Pancreas (tissue), 10 donors: ENCODE measurements at regions not wholly inside any gene's neighbourhood (a gene's known extent, or its start where the extent isn't known, plus 50 kb on each side); places are given as distances from the start of the nearest gene placed in this dataset.

Experiments
- ATAC-seq, 4 donors: fragments of 200-7000 bp; cut with Tn5 transposase; one replicate each; pipeline versions ENCODE4 v1.8.0 to v1.9.1; 2020; ENCODE audit warnings: mild to moderate bottlenecking in 4 of 4, moderate library complexity in 4 of 4
- DNase-seq, 6 donors: peaks; one replicate each; pipeline ENCODE4 v3.0.0-alpha.2; 2020
- FAIRE-seq: peaks from 2 replicates; lab custom pipeline; 2012; peaks lifted over from hg19 to GRCh38; lab: Jason Lieb, UNC
- H3K27ac ChIP-seq, 4 donors: fragments of 200-600 bp; sonication (generic); 1 replicate in 3 of 4; 2 replicates in 1 of 4; pipeline versions ENCODE4 v1.5.0 to v1.8.0; 2020
- H3K27me3 ChIP-seq, 4 donors: fragments of 200-600 bp; one replicate each; pipeline ENCODE4 v1.8.0; 2021
- H3K36me3 ChIP-seq, 3 donors: fragments of 200-600 bp; sonication (generic) in 1 of 3; one replicate each; pipeline versions ENCODE4 v1.5.0 to v1.8.0; 2020 to 2021
- H3K4me1 ChIP-seq, 3 donors: fragments of 200-600 bp; one replicate each; pipeline ENCODE4 v1.8.0; 2021
- H3K4me3 ChIP-seq, 4 donors: fragments of 200-600 bp; sonication (generic) in 2 of 4; one replicate each; pipeline versions ENCODE4 v1.5.0 to v1.8.0; 2020 to 2021
- H3K9me3 ChIP-seq, 4 donors: fragments of 200-600 bp; one replicate each; pipeline ENCODE4 v1.8.0; 2021
- CTCF ChIP-seq, 4 donors: fragments of 200-600 bp; sonication (generic) in 3 of 4; IDR thresholded peaks; one replicate each; pipeline versions ENCODE4 v1.5.0 to v1.8.0; 2021; ENCODE audit warnings: antibody characterized with exemption in 4 of 4
- WGBS, 2 donors: extraction: QIAGEN DNeasy Blood & Tissue Kit; methylation state at CpG; one replicate each; pipeline ENCODE4 v1.1.7; 2013; 5-methylcytosine and 5-hydroxymethylcytosine counted together
- intact Hi-C, 3 donors: fragments of 100-400 bp; cut with DNase I; formaldehyde crosslinking; loops; one replicate each; pipeline versions ENCODE4 v1.11.1 to v1.14.2; 2022
- donor health status: healthy with polysubstance abuse.
- donor health status: DM: no; HTN: no; CAD: no; lungs with moderate emphysema.
- donor health status: DM: no; HTN: no; CAD: no.
- donor health status: control.
- donor health status: control.
- donor health status: Bipolar disorder and iron deficiency.
- donor health status: DM: yes; HTN: yes; CAD: no.
- donor health status: DM: no; HTN: no; CAD: no.
- donor health status: DM: no; HTN: no; CAD: no.
- donor health status: DM: yes; HTN: yes; CAD: no.

GRCh38 chr20:60950561-60950960, 301.5 kb upstream of the CDH4 start:
- FAIRE-seq (no peak), ATAC-seq (no peak), DNase-seq (no peak)
- Histone ChIP-seq H3K9me3 (no peaks in the 10 kb centered on the region), H3K27ac (no peak overlapping the region), H3K36me3 (no peaks in the 10 kb centered on the region), H3K4me3 (no peak overlapping the region), H3K27me3 (no peaks in the 10 kb centered on the region), H3K4me1 (no peaks in the 10 kb centered on the region)
- intact Hi-C loops = no loop called here
- 51 to 53% methylated on average over 5 of the region's 5 CpGs for WGBS, 2 donors
- TF ChIP-seq CTCF (IDR thresholded peaks at IDR 0.05) = no peak

GRCh38 chr20:60950974-60951373, 301.1 kb upstream of the CDH4 start:
- intact Hi-C loops = no loop called here
- WGBS, 2 donors = 69 to 85% methylated on average over 5 of the region's 5 CpGs
- no peak for TF ChIP-seq CTCF (IDR thresholded peaks at IDR 0.05)
- ATAC-seq = no peak
- no peak overlapping the region for H3K27ac ChIP-seq
- no peak for DNase-seq
- no peak overlapping the region for H3K4me3 ChIP-seq
- no peaks in the 10 kb centered on the region for H3K4me1 ChIP-seq
- FAIRE-seq = no peak
- H3K36me3 ChIP-seq = no peaks in the 10 kb centered on the region
- no peaks in the 10 kb centered on the region for H3K27me3 ChIP-seq
- H3K9me3 ChIP-seq = no peaks in the 10 kb centered on the region

GRCh38 chr20:60952861-60953260, 299.2 kb upstream of the CDH4 start:
- Histone ChIP-seq H3K27ac (no peak overlapping the region), H3K9me3 (no peaks in the 10 kb centered on the region), H3K27me3 (peaks cover 0 to 2% (median 0%) of the 10 kb centered on the region in 4 donors), H3K4me1 (no peaks in the 10 kb centered on the region), H3K36me3 (no peaks in the 10 kb centered on the region), H3K4me3 (no peak overlapping the region)
- intact Hi-C loops = no loop called here
- TF ChIP-seq CTCF (IDR thresholded peaks at IDR 0.05) = no peak
- DNase-seq = no peak
- 64 to 76% methylated on average over 8 of the region's 8 CpGs for WGBS, 2 donors
- no peak for ATAC-seq
- FAIRE-seq = no peak

- Histone ChIP-seq H3K27me3 (peaks cover 0 to 6% (median 0%) of the 10 kb centered on the region in 4 donors), H3K4me1 (no peaks in the 10 kb centered on the region), H3K36me3 (no peaks in the 10 kb centered on the region), H3K27ac (no peak overlapping the region), H3K4me3 (no peak overlapping the region), H3K9me3 (no peaks in the 10 kb centered on the region)
- no peak for TF ChIP-seq CTCF (IDR thresholded peaks at IDR 0.05)
- FAIRE-seq (no peak), ATAC-seq (no peak), DNase-seq (no peak)
- intact Hi-C loops = no loop called here
- 69 to 80% methylated on average over 13 of the region's 13 CpGs for WGBS, 2 donors
Measured at GRCh38 chr20:60953321-60953720, 298.7 kb upstream of the CDH4 start.

GRCh38 chr20:60955706-60956105, 296.4 kb upstream of the CDH4 start:
- FAIRE-seq = no peak
- Histone ChIP-seq H3K4me1 (no peaks in the 10 kb centered on the region), H3K4me3 (no peak overlapping the region), H3K27ac (no peak overlapping the region), H3K27me3 (peaks cover 0 to 9% (median 0%) of the 10 kb centered on the region in 4 donors), H3K9me3 (no peaks in the 10 kb centered on the region), H3K36me3 (no peaks in the 10 kb centered on the region)
- intact Hi-C loops = no loop called here
- no peak for TF ChIP-seq CTCF (IDR thresholded peaks at IDR 0.05)
- DNase-seq = no peak
- 25 to 26% methylated on average over 2 of the region's 2 CpGs for WGBS, 2 donors
- ATAC-seq = no peak
